Skeletal muscle satellite cell (primary cell): ENCODE measurements at regions not wholly inside any gene's neighbourhood (a gene's known extent, or its start where the extent isn't known, plus 50 kb on each side); places are given as distances from the start of the nearest gene placed in this dataset.

ENCODE experiments used
- H3K27me3 ChIP-seq: 2 replicates; pipeline ENCODE4 v1.7.0; 2013; ENCODE audit warnings: low read length; ENCODE audit not compliant: control insufficient read depth, insufficient read depth
- H3K36me3 ChIP-seq: 2 replicates; pipeline ENCODE4 v1.7.0; 2013; ENCODE audit warnings: mild to moderate bottlenecking, control low read depth, low read length; ENCODE audit not compliant: insufficient read depth
- H3K4me1 ChIP-seq: 2 replicates; pipeline ENCODE4 v1.7.0; 2013; ENCODE audit warnings: low read length; ENCODE audit not compliant: control insufficient read depth, insufficient read depth
- H3K4me2 ChIP-seq: 2 replicates; pipeline ENCODE4 v1.7.0; 2013; ENCODE audit warnings: mild to moderate bottlenecking, low read length
- H3K4me3 ChIP-seq: 2 replicates; pipeline ENCODE4 v1.7.0; 2013; ENCODE audit warnings: low read length
- H3K9ac ChIP-seq: 2 replicates; pipeline ENCODE4 v1.7.0; 2013; ENCODE audit warnings: mild to moderate bottlenecking, low read depth, low read length, moderate library complexity
- H3K9me3 ChIP-seq: replicated peaks from 2 replicates; pipeline ENCODE4 v1.7.0; 2013; ENCODE audit warnings: mild to moderate bottlenecking, control low read depth, low read length

- no peak overlapping the region for H3K4me2 ChIP-seq
- H3K27me3 ChIP-seq, result no peaks in the 10 kb centered on the region
- peaks cover 11% of the 10 kb centered on the region for H3K4me1 ChIP-seq
- H3K9me3 ChIP-seq, result no peaks in the 10 kb centered on the region
- no peak overlapping the region for H3K4me3 ChIP-seq
- no peaks in the 10 kb centered on the region for H3K36me3 ChIP-seq
- H3K9ac ChIP-seq, result no peak overlapping the region
These were observed 406.9 kb upstream of the MAP3K7 start for GRCh38 chr6:90993770-90994169.

GRCh38 chr6:90989763-90990162 lies 402.9 kb upstream of the MAP3K7 start:
- H3K4me3 ChIP-seq, result no peak overlapping the region
- H3K4me2 ChIP-seq, result no peak overlapping the region

GRCh38 chr6:90984066-90984465 lies 397.2 kb upstream of the MAP3K7 start:
- H3K27me3 ChIP-seq, result no peaks in the 10 kb centered on the region
- H3K4me3 ChIP-seq, result no peak overlapping the region
- H3K4me1 ChIP-seq, result no peaks in the 10 kb centered on the region
- no peaks in the 10 kb centered on the region for H3K9me3 ChIP-seq
- no peak overlapping the region for H3K9ac ChIP-seq
- no peak overlapping the region for H3K4me2 ChIP-seq
- no peaks in the 10 kb centered on the region for H3K36me3 ChIP-seq

More at GRCh38 chr6:90989763-90990162, 402.9 kb upstream of the MAP3K7 start:
- H3K9me3 ChIP-seq, result no peaks in the 10 kb centered on the region
- no peak overlapping the region for H3K9ac ChIP-seq
- no peaks in the 10 kb centered on the region for H3K27me3 ChIP-seq
- H3K4me1 ChIP-seq, result peaks cover 11% of the 10 kb centered on the region
- no peaks in the 10 kb centered on the region for H3K36me3 ChIP-seq

- H3K27me3 ChIP-seq, result no peaks in the 10 kb centered on the region
- H3K9me3 ChIP-seq, result no peaks in the 10 kb centered on the region
- no peaks in the 10 kb centered on the region for H3K4me1 ChIP-seq
- H3K36me3 ChIP-seq, result no peaks in the 10 kb centered on the region
- H3K9ac ChIP-seq, result no peak overlapping the region
- no peak overlapping the region for H3K4me3 ChIP-seq
- no peak overlapping the region for H3K4me2 ChIP-seq
These were observed 396.6 kb upstream of the MAP3K7 start for GRCh38 chr6:90983462-90983861.

GRCh38 chr6:90982581-90982980 lies 395.7 kb upstream of the MAP3K7 start:
- Histone ChIP-seq H3K4me1 (no peaks in the 10 kb centered on the region), H3K9ac (no peak overlapping the region), H3K27me3 (no peaks in the 10 kb centered on the region), H3K4me3 (no peak overlapping the region), H3K9me3 (no peaks in the 10 kb centered on the region), H3K36me3 (no peaks in the 10 kb centered on the region), H3K4me2 (no peak overlapping the region)

DNA sequence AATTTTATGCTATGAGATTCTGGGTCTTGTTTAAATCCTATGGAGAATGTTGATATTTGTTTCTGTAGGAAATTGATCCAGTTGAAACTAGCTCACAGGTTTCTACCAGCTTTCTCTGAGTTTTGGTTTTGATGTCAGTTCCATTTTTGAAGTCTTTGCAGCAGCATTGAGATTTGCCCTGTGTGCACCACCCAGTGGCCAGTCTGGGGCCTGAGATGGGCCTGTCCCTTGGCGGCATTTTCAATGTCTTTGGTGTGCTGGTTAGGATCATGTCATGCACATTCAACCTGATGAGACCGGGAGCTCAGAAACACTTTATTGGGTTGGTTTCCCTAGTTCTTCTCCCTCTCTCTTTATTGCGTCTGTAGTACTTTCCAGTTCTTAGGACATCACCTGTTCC lies 395.2 kb upstream of the MAP3K7 start:
- Histone ChIP-seq H3K36me3 (no peaks in the 10 kb centered on the region), H3K9me3 (no peaks in the 10 kb centered on the region), H3K4me2 (no peak overlapping the region), H3K27me3 (no peaks in the 10 kb centered on the region), H3K4me1 (no peaks in the 10 kb centered on the region), H3K4me3 (no peak overlapping the region), H3K9ac (no peak overlapping the region)

GRCh38 chr6:90978046-90978445 lies 391.2 kb upstream of the MAP3K7 start:
- Histone ChIP-seq H3K27me3 (no peaks in the 10 kb centered on the region), H3K36me3 (no peaks in the 10 kb centered on the region), H3K4me2 (no peak overlapping the region), H3K4me1 (no peaks in the 10 kb centered on the region), H3K9me3 (no peaks in the 10 kb centered on the region), H3K4me3 (no peak overlapping the region), H3K9ac (no peak overlapping the region)

DNA sequence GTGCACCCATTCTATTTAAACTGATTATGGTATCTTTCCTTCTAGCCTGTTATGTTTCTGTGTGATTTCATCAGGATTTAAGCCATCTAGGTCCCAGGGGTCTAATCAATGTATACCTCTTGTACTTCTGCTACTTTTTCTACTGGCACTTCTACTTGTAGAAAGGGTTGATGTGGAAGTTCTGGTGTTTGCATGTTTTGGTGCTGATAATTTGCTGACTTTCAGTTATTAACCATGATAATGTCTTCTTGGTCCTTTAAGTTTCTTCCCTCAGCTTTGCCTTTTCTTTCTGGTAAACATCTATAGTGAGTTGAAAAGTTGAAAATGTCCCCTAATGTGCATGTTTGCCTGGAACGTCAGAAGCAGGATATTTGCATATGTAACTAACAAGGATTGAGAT lies 390.6 kb upstream of the MAP3K7 start:
- no peaks in the 10 kb centered on the region for H3K4me1 ChIP-seq
- no peak overlapping the region for H3K4me2 ChIP-seq
- H3K27me3 ChIP-seq, result no peaks in the 10 kb centered on the region
- no peak overlapping the region for H3K4me3 ChIP-seq
- H3K9ac ChIP-seq, result no peak overlapping the region
- H3K9me3 ChIP-seq, result no peaks in the 10 kb centered on the region
- H3K36me3 ChIP-seq, result no peaks in the 10 kb centered on the region

DNA sequence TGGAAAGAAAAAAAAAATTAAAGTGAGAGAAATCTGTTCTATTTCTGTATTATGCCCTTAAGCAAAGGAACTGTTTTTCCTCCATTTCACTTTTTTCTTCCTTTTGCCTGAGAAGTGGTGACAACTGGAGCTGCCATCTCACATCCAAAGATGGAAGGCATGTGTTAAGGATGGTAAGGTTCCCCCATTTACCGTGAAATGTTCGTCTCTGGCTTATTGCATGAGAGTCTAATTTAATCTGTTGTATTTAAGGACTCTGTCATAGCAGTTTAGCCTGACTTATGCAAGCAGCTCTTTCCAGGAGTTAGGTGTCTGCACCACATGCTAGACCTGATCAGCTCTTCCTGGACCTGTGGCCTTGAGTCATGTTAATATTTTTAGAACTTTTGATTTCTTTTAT lies 389.5 kb upstream of the MAP3K7 start:
- no peak overlapping the region for H3K9ac ChIP-seq
- no peaks in the 10 kb centered on the region for H3K36me3 ChIP-seq
- no peaks in the 10 kb centered on the region for H3K9me3 ChIP-seq
- H3K4me3 ChIP-seq, result no peak overlapping the region
- no peaks in the 10 kb centered on the region for H3K27me3 ChIP-seq
- no peak overlapping the region for H3K4me2 ChIP-seq
- H3K4me1 ChIP-seq, result no peaks in the 10 kb centered on the region

- Histone ChIP-seq H3K27me3 (no peaks in the 10 kb centered on the region), H3K36me3 (no peaks in the 10 kb centered on the region), H3K4me1 (no peaks in the 10 kb centered on the region), H3K9ac (no peak overlapping the region), H3K4me3 (no peak overlapping the region), H3K4me2 (no peak overlapping the region), H3K9me3 (no peaks in the 10 kb centered on the region)
These were observed 388.9 kb upstream of the MAP3K7 start for GRCh38 chr6:90975741-90976140.

DNA sequence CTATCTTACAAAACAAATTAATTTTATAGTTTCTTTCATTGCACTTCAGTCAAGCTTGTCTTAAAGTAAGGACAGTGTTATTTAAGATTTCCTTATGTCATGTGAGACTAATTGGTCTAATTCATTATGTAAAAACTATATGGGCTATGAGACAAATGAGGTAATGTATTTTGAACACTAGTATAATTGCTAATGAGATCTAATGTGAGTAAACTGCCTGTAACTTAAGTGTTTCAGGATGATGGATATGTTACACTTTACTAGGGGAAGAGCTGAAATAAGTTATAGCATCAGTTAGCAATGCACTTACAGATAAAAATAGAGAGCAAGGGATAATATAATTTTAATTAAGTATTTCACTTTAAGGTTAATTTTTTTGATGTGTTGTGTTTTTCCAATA lies 386.3 kb upstream of the MAP3K7 start:
- no peak overlapping the region for H3K4me2 ChIP-seq
- no peaks in the 10 kb centered on the region for H3K4me1 ChIP-seq
- no peaks in the 10 kb centered on the region for H3K9me3 ChIP-seq

GRCh38 chr6:90970672-90971071 lies 383.8 kb upstream of the MAP3K7 start:
- no peak overlapping the region for H3K4me2 ChIP-seq
- no peaks in the 10 kb centered on the region for H3K9me3 ChIP-seq

More for the DNA sequence above, 386.3 kb upstream of the MAP3K7 start:
- H3K9ac ChIP-seq, result no peak overlapping the region
- H3K4me3 ChIP-seq, result no peak overlapping the region
- no peaks in the 10 kb centered on the region for H3K36me3 ChIP-seq
- H3K27me3 ChIP-seq, result no peaks in the 10 kb centered on the region

More at GRCh38 chr6:90970672-90971071, 383.8 kb upstream of the MAP3K7 start:
- Histone ChIP-seq H3K27me3 (no peaks in the 10 kb centered on the region), H3K9ac (no peak overlapping the region), H3K4me1 (no peaks in the 10 kb centered on the region), H3K36me3 (no peaks in the 10 kb centered on the region), H3K4me3 (no peak overlapping the region)
